ENCODE measurements at regions not wholly inside any gene's neighbourhood (a gene's known extent, or its start where the extent isn't known, plus 50 kb on each side); places are given as distances from the start of the nearest gene placed in this dataset.

DNA sequence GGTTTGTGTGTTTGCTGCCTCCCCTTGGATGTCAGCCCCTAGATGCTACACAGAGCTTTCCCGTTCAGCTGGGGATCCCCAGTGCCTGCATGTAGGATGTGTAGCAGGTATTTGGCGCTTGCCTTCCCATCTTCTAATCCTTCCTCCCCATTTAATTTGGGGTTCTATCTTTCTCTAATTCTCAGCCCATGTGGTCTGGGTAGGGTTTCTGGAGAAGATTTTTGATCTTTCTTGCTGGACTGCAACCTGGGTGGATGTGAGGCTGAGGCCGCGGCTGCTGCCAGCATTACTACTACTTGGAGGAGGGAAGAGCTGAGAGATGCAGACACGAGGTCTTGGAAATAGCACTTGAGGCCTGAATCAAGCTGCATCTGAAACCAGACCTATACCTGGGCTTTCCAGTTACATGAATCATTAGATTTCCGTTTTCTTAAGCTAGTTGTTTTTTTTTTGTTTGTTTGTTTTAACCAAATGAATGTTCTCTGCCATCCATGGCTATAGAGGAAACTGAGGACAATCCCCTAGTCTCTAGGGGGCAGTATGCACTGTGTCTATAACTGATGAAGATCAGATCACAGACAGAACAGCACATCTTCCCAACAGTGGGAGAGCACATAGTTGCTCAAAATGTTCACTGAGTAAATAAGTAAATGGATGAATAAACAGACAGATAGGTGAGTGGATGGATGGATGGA lies 178.6 kb downstream of the FGF18 start:
- in situ Hi-C loops (cut with MboI; ENCODE audit: low sequenced_read_pairs, unreplicated experiment) = no loop called here
- no peak for DNase-seq (ENCODE audit: low spot score)
- TF ChIP-seq, protein P1, sequence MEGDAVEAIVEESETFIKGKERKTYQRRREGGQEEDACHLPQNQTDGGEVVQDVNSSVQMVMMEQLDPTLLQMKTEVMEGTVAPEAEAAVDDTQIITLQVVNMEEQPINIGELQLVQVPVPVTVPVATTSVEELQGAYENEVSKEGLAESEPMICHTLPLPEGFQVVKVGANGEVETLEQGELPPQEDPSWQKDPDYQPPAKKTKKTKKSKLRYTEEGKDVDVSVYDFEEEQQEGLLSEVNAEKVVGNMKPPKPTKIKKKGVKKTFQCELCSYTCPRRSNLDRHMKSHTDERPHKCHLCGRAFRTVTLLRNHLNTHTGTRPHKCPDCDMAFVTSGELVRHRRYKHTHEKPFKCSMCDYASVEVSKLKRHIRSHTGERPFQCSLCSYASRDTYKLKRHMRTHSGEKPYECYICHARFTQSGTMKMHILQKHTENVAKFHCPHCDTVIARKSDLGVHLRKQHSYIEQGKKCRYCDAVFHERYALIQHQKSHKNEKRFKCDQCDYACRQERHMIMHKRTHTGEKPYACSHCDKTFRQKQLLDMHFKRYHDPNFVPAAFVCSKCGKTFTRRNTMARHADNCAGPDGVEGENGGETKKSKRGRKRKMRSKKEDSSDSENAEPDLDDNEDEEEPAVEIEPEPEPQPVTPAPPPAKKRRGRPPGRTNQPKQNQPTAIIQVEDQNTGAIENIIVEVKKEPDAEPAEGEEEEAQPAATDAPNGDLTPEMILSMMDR (IDR thresholded peaks at IDR 0.05; ENCODE audit: borderline replicate concordance, control extremely low read depth, extremely low read depth, insufficient read depth, missing control alignments) = no peak

DNA sequence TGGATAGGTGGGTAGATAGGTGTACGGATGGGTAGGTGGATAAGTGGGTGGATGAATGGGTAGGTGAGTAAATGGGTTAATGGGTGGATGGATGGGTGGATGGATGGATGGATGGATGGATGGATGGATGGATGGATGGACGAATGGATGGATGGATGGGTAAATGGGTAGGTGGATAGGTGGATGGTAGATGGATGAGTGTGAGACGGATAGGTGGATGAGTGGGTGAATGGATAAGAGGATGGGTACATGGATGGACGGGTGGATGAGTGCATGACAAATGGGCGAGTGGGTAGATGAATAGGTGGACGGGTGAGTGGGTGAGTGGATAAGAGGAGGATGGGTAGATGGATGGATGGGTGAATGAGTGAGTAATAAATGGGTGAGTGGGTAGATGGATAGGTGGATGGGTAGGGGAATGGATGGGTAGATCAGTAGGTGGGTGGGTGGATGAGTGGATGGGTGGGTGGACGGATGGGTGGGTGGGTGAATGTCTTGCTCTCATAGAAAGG lies 179.2 kb downstream of the FGF18 start:
- in situ Hi-C loops (cut with MboI; ENCODE audit: low sequenced_read_pairs, unreplicated experiment) = no loop called here
- no peak for DNase-seq (ENCODE audit: low spot score)
- TF ChIP-seq, protein P1 (IDR thresholded peaks at IDR 0.05; ENCODE audit: borderline replicate concordance, control extremely low read depth, extremely low read depth, insufficient read depth, missing control alignments) = no peak

GRCh38 chr5:171599411-171599810 lies 180.0 kb downstream of the FGF18 start:
- DNase-seq (ENCODE audit: low spot score) = no peak
- TF ChIP-seq, protein P1 (IDR thresholded peaks at IDR 0.05; ENCODE audit: borderline replicate concordance, control extremely low read depth, extremely low read depth, insufficient read depth, missing control alignments) = no peak
- in situ Hi-C loops (cut with MboI; ENCODE audit: low sequenced_read_pairs, unreplicated experiment) = no loop called here

GRCh38 chr5:171599957-171600612 lies 180.6 kb downstream of the FGF18 start:
- TF ChIP-seq, protein P1 (IDR thresholded peaks at IDR 0.05; ENCODE audit: borderline replicate concordance, control extremely low read depth, extremely low read depth, insufficient read depth, missing control alignments) = no peak
- no peak for DNase-seq (ENCODE audit: low spot score)
- in situ Hi-C loops (cut with MboI; ENCODE audit: low sequenced_read_pairs, unreplicated experiment) = loop anchor here (25.0 kb wide), 1 partner anchor 437 kb away; no protein-coding TSS in a partner anchor

GRCh38 chr5:171600741-171601265 lies 181.4 kb downstream of the FGF18 start:
- in situ Hi-C loops (cut with MboI; ENCODE audit: low sequenced_read_pairs, unreplicated experiment) = loop anchor here (25.0 kb wide), 1 partner anchor 436 kb away; no protein-coding TSS in a partner anchor
- TF ChIP-seq, protein P1 (IDR thresholded peaks at IDR 0.05; ENCODE audit: borderline replicate concordance, control extremely low read depth, extremely low read depth, insufficient read depth, missing control alignments) = no peak
- DNase-seq (ENCODE audit: low spot score) = no peak

DNA sequence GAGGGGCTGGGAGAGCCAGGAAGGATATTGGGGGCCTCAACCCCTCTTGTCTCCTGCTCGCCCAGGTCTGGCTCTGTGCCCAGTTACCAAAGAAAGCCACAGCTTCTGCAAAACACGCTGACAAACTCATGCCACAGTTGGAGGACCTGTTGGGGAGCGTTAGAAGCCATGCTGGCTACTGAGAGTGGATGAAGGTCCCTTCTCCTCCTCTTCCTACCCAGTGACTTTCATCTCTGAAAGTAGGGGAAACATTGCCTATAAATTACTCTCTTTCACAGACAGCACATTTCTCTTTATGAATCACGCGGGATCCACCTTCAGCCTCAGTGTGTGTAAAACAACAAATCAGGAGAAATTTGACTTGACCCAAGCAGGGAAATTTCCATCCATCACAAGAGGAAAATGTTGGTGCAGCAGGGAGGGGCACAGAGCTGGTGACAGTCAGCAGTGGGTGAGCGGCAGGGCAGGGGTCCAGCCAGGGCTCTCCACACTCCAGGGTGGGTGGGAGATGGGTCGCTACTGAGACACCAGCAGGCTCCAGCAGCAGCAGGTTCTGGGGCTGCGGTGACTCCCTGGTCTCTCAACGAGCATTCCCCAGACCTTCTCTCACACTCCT lies 181.9 kb downstream of the FGF18 start:
- DNase-seq (ENCODE audit: low spot score) = no peak
- in situ Hi-C loops (cut with MboI; ENCODE audit: low sequenced_read_pairs, unreplicated experiment) = loop anchor here (25.0 kb wide), 1 partner anchor 436 kb away; no protein-coding TSS in a partner anchor
- TF ChIP-seq, protein P1 (IDR thresholded peaks at IDR 0.05; ENCODE audit: borderline replicate concordance, control extremely low read depth, extremely low read depth, insufficient read depth, missing control alignments) = no peak

Data from GM13976 (cell line).